ENCODE measurements at regions not wholly inside any gene's neighbourhood (a gene's known extent, or its start where the extent isn't known, plus 50 kb on each side); places are given as distances from the start of the nearest gene placed in this dataset.

- no peak for DNase-seq (ENCODE audit: low read depth in 2 of 3, low spot score in 2 of 3)
These were observed 99.8 kb upstream of the ROPN1 start for GRCh38 chr3:124091716-124092115.

- no peak for DNase-seq (ENCODE audit: low read depth in 2 of 3, low spot score in 2 of 3)
These were observed 100.9 kb upstream of the ROPN1 start for GRCh38 chr3:124092811-124093210.

GRCh38 chr3:124094496-124094895, 102.6 kb upstream of the ROPN1 start:
- no peak for DNase-seq (ENCODE audit: low read depth in 2 of 3, low spot score in 2 of 3)

GRCh38 chr3:124097362-124098131, 105.6 kb upstream of the ROPN1 start:
- no peak for DNase-seq (ENCODE audit: low read depth in 2 of 3, low spot score in 2 of 3)

- no peak for DNase-seq (ENCODE audit: low read depth in 2 of 3, low spot score in 2 of 3)
These were observed 109.7 kb upstream of the ROPN1 start for GRCh38 chr3:124101643-124102042.

GRCh38 chr3:124107104-124107890, 115.4 kb upstream of the ROPN1 start:
- no peak for DNase-seq (ENCODE audit: low read depth in 2 of 3, low spot score in 2 of 3)

- DNase-seq (ENCODE audit: low read depth in 2 of 3, low spot score in 2 of 3): no peak
These were observed 116.5 kb upstream of the ROPN1 start for GRCh38 chr3:124108446-124108845.

GRCh38 chr3:124113485-124113884, 121.6 kb upstream of the ROPN1 start:
- no peak for DNase-seq (ENCODE audit: low read depth in 2 of 3, low spot score in 2 of 3)

- DNase-seq (ENCODE audit: low read depth in 2 of 3, low spot score in 2 of 3): no peak
These were observed 123.4 kb upstream of the ROPN1 start for GRCh38 chr3:124115279-124115678.

- no peak for DNase-seq (ENCODE audit: low read depth in 2 of 3, low spot score in 2 of 3)
These were observed 124.0 kb upstream of the ROPN1 start for GRCh38 chr3:124115956-124116355.

GRCh38 chr3:124116906-124117305, 125.0 kb upstream of the ROPN1 start:
- DNase-seq (ENCODE audit: low read depth in 2 of 3, low spot score in 2 of 3): no peak

- DNase-seq (ENCODE audit: low read depth in 2 of 3, low spot score in 2 of 3): no peak
These were observed 125.6 kb upstream of the ROPN1 start for GRCh38 chr3:124117486-124117885.

- no peak for DNase-seq (ENCODE audit: low read depth in 2 of 3, low spot score in 2 of 3)
These were observed 126.5 kb upstream of the ROPN1 start for GRCh38 chr3:124118397-124118796.

- DNase-seq (ENCODE audit: low read depth in 2 of 3, low spot score in 2 of 3): no peak
These were observed 127.3 kb upstream of the ROPN1 start for GRCh38 chr3:124119056-124119716.

GRCh38 chr3:124121379-124122312, 129.7 kb upstream of the ROPN1 start:
- DNase-seq (ENCODE audit: low read depth in 2 of 3, low spot score in 2 of 3): no peak

GRCh38 chr3:124125315-124125714, 133.4 kb upstream of the ROPN1 start:
- no peak for DNase-seq (ENCODE audit: low read depth in 2 of 3, low spot score in 2 of 3)

- no peak for DNase-seq (ENCODE audit: low read depth in 2 of 3, low spot score in 2 of 3)
These were observed 134.6 kb upstream of the ROPN1 start for GRCh38 chr3:124126436-124127023.

- no peak for DNase-seq (ENCODE audit: low read depth in 2 of 3, low spot score in 2 of 3)
These were observed 139.2 kb upstream of the ROPN1 start for GRCh38 chr3:124131158-124131557.

GRCh38 chr3:124131580-124131979, 139.7 kb upstream of the ROPN1 start:
- DNase-seq (ENCODE audit: low read depth in 2 of 3, low spot score in 2 of 3): no peak

- no peak for DNase-seq (ENCODE audit: low read depth in 2 of 3, low spot score in 2 of 3)
These were observed 140.9 kb upstream of the ROPN1 start for GRCh38 chr3:124132813-124133212.

Measured in activated CD8-positive, alpha-beta memory T cell treated with anti-CD3 and anti-CD28 coated beads for 48 hours (primary cell).